ENCODE measurements at regions not wholly inside any gene's neighbourhood (a gene's known extent, or its start where the extent isn't known, plus 50 kb on each side); places are given as distances from the start of the nearest gene placed in this dataset.

DNA sequence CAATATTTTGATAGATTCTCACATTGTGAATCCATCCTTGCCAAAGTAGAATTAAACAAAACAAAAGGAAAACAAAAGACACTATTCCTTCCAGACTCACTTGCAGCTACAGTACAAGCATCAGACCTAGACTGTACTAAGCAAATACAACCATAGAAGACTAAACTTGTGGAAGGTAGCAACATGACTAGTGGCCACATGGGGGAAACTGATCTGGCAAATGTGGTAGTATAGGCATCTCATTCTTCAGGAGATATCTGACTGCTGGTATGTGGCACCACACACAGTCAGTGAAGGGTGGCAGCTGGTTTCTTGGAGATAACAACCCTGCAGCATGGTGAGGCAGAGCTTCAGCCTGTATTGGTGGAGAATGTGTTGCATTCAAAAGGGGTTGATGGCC lies 81.0 kb upstream of the ACVR2A start:
- H3K9me3 ChIP-seq (ENCODE audit: control insufficient read depth, insufficient read depth, low read length), result no peaks in the 10 kb centered on the region
- H3K4me1 ChIP-seq (ENCODE audit: control insufficient read depth, insufficient read depth, low read length), result no peaks in the 10 kb centered on the region
- H3K36me3 ChIP-seq (ENCODE audit: control insufficient read depth, insufficient read depth, low read length), result no peaks in the 10 kb centered on the region
- no peaks in the 10 kb centered on the region for H3K27me3 ChIP-seq (ENCODE audit: control insufficient read depth, insufficient read depth, low read length)
- H3K27ac ChIP-seq (ENCODE audit: low read depth, low read length), result no peak overlapping the region
- no peak overlapping the region for H3K4me3 ChIP-seq (ENCODE audit: low read depth, low read length)
- no peak for DNase-seq (ENCODE audit: low read depth in 4 of 6, low spot score in 6 of 6)

DNA sequence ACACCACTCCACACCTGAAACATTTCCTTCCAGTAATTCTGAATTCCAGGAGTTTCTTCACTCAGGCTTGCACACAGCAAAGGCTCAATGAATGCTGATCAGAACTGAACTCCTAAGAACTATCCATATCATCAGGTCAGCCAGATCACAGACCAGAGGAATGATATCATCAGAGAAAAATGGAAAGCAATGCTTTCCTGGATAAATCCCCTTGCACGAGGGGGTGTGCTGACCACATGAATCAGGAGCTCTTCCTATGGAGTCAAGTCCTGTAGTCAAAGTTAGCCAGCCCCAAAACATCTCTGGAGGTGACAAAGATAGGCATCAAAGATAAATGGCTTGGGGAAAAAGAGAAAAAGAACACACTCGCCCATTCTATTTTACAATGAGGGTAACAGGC lies 83.8 kb upstream of the ACVR2A start:
- H3K27me3 ChIP-seq (ENCODE audit: control insufficient read depth, insufficient read depth, low read length), result no peaks in the 10 kb centered on the region
- H3K4me1 ChIP-seq (ENCODE audit: control insufficient read depth, insufficient read depth, low read length), result no peaks in the 10 kb centered on the region
- H3K9me3 ChIP-seq (ENCODE audit: control insufficient read depth, insufficient read depth, low read length), result no peaks in the 10 kb centered on the region
- DNase-seq (ENCODE audit: low read depth in 4 of 6, low spot score in 6 of 6), result no peak
- no peaks in the 10 kb centered on the region for H3K36me3 ChIP-seq (ENCODE audit: control insufficient read depth, insufficient read depth, low read length)
- WGBS (ENCODE audit: insufficient coverage), result 100% methylated on average over 1 of the region's 2 CpGs
- no peak overlapping the region for H3K4me3 ChIP-seq (ENCODE audit: low read depth, low read length)
- H3K27ac ChIP-seq (ENCODE audit: low read depth, low read length), result no peak overlapping the region

DNA sequence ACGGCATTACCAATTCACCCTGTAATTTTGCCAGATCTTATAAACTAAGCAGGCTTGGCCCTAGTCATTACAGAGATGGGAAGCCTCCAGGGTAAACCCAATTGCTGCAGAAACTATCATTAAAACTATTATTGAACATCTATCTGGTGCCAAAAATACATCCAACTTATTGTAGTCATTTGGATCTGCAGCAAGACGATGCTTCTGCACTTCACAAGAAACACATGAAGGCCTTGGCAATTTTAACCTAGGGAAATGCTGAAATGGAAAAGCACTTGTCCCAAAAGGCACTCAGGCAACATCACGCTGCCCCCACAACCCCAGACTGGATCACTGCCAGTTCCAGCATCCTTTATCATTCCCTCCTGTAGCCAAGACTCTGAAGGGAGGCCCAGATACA lies 85.3 kb upstream of the ACVR2A start:
- no peak for DNase-seq (ENCODE audit: low read depth in 4 of 6, low spot score in 6 of 6)
- Histone ChIP-seq H3K36me3 (ENCODE audit: control insufficient read depth, insufficient read depth, low read length) (no peaks in the 10 kb centered on the region), H3K4me3 (ENCODE audit: low read depth, low read length) (no peak overlapping the region), H3K9me3 (ENCODE audit: control insufficient read depth, insufficient read depth, low read length) (no peaks in the 10 kb centered on the region), H3K4me1 (ENCODE audit: control insufficient read depth, insufficient read depth, low read length) (no peaks in the 10 kb centered on the region), H3K27ac (ENCODE audit: low read depth, low read length) (no peak overlapping the region), H3K27me3 (ENCODE audit: control insufficient read depth, insufficient read depth, low read length) (no peaks in the 10 kb centered on the region)
- WGBS (ENCODE audit: insufficient coverage), result 78% methylated on average over 3 of the region's 3 CpGs

DNA sequence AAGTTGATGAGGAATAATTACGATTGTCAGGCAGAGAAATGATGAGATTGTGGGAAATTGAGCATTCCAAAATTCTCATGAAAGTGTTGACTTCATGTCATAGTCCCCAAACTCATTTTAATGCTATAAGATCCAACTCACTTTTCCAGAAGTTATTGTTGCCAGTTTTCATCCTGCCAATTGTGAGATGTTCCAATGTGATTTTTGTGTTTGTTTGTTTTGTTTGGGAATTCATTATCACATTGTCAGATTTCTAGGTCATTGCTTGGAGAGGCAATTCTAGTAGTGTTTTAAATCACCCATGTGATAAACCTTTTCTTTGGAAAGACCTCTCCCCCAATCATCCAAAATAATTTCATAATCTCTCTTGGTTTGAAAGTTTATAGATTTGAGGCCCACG lies 86.0 kb upstream of the ACVR2A start:
- H3K4me3 ChIP-seq (ENCODE audit: low read depth, low read length), result no peak overlapping the region
- no peaks in the 10 kb centered on the region for H3K36me3 ChIP-seq (ENCODE audit: control insufficient read depth, insufficient read depth, low read length)
- no peaks in the 10 kb centered on the region for H3K27me3 ChIP-seq (ENCODE audit: control insufficient read depth, insufficient read depth, low read length)
- no peaks in the 10 kb centered on the region for H3K9me3 ChIP-seq (ENCODE audit: control insufficient read depth, insufficient read depth, low read length)
- peak in 1 of 6 donors; percentile 52 for DNase-seq (ENCODE audit: low read depth in 4 of 6, low spot score in 6 of 6)
- H3K4me1 ChIP-seq (ENCODE audit: control insufficient read depth, insufficient read depth, low read length), result no peaks in the 10 kb centered on the region
- H3K27ac ChIP-seq (ENCODE audit: low read depth, low read length), result no peak overlapping the region
- no CpG with 5 or more reads among the region's 2 CpGs for WGBS (ENCODE audit: insufficient coverage)

DNA sequence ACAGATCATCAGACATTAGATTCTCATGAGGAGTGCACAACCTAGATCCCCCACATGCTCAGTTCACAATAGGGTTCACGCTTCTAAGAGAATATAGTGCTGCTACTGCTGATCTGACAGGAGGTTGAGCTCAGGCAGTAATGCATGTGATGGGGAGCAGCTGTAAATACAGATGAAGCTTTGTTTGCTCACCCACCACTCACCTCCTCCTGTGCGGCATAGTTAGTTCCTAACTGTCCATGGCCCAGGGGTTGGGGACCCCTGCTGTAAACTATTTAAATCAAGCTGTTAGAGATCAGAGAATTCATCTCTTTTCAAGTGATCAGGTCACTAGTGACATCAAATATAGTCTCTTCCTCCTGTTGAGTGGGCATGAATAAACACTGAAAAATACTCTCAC lies 88.8 kb upstream of the ACVR2A start:
- no peak for DNase-seq (ENCODE audit: low read depth in 4 of 6, low spot score in 6 of 6)

DNA sequence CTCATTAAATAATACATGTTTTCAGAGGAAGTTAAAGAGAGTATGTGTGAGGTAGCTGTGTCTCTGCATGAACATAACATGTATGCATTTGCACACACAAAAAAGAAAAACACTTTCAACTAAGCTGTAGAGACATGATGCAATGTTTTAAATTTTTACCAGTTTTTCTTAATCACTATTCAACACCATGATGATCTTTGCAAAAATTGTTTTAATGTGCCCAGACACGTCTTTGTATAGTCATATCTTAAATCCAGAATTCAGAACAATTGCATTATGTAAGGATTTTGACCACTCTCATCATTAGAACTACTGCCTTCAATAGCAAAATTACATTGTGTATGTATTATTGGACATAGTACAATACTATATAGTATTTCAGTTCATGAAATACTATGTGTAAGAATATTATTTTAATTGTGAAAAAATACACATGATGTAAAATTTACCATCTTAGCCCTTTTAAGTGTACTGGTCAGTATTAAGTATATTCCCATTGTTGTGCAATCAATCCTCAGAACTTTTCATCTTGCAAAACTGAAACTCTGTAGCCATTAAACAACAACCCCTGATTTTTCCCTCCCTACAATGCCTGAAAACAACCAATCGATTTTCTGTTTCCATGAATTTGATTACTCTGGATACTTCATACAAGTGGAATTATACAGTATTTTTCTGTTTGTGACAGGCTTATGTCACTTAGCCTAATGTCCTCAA lies 104.5 kb upstream of the ACVR2A start:
- WGBS (ENCODE audit: insufficient coverage), result no CpG with 5 or more reads among the region's 2 CpGs
- DNase-seq (ENCODE audit: low read depth in 4 of 6, low spot score in 6 of 6), result no peak
- no peaks in the 10 kb centered on the region for H3K36me3 ChIP-seq (ENCODE audit: control insufficient read depth, insufficient read depth, low read length)

More for the DNA sequence above, 88.8 kb upstream of the ACVR2A start:
- WGBS (ENCODE audit: insufficient coverage), result no CpG with 5 or more reads among the region's 2 CpGs
- Histone ChIP-seq H3K27ac (ENCODE audit: low read depth, low read length) (no peak overlapping the region), H3K4me3 (ENCODE audit: low read depth, low read length) (no peak overlapping the region), H3K27me3 (ENCODE audit: control insufficient read depth, insufficient read depth, low read length) (no peaks in the 10 kb centered on the region), H3K9me3 (ENCODE audit: control insufficient read depth, insufficient read depth, low read length) (no peaks in the 10 kb centered on the region), H3K36me3 (ENCODE audit: control insufficient read depth, insufficient read depth, low read length) (no peaks in the 10 kb centered on the region), H3K4me1 (ENCODE audit: control insufficient read depth, insufficient read depth, low read length) (no peaks in the 10 kb centered on the region)

DNA sequence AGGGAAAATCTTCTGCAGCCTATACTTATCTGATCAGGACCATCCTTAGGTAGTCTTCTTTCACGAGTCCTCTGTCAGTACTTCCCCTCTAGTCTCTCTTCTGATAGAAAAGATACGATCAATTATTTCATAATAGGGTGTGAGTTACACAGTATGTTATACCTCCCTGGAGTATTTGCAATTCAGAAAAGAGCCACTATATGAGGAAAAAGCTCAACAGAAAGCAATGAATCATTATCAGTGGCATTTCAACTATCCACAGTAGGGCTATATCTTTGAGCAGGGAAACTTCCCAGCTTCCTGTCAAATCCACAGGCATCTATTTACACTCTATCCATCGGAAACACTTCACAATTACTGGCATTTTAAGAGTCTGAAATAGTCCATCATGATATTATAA lies 105.3 kb upstream of the ACVR2A start:
- Histone ChIP-seq H3K36me3 (ENCODE audit: control insufficient read depth, insufficient read depth, low read length) (no peaks in the 10 kb centered on the region), H3K4me1 (ENCODE audit: control insufficient read depth, insufficient read depth, low read length) (no peaks in the 10 kb centered on the region), H3K4me3 (ENCODE audit: low read depth, low read length) (no peak overlapping the region), H3K27ac (ENCODE audit: low read depth, low read length) (no peak overlapping the region), H3K9me3 (ENCODE audit: control insufficient read depth, insufficient read depth, low read length) (no peaks in the 10 kb centered on the region), H3K27me3 (ENCODE audit: control insufficient read depth, insufficient read depth, low read length) (no peaks in the 10 kb centered on the region)
- no CpG with 5 or more reads among the region's 3 CpGs for WGBS (ENCODE audit: insufficient coverage)
- DNase-seq (ENCODE audit: low read depth in 4 of 6, low spot score in 6 of 6), result peak in 2 of 6 donors; percentile 6 to 82

More for the DNA sequence above, 104.5 kb upstream of the ACVR2A start:
- Histone ChIP-seq H3K4me3 (ENCODE audit: low read depth, low read length) (no peak overlapping the region), H3K27me3 (ENCODE audit: control insufficient read depth, insufficient read depth, low read length) (no peaks in the 10 kb centered on the region), H3K4me1 (ENCODE audit: control insufficient read depth, insufficient read depth, low read length) (no peaks in the 10 kb centered on the region), H3K9me3 (ENCODE audit: control insufficient read depth, insufficient read depth, low read length) (no peaks in the 10 kb centered on the region), H3K27ac (ENCODE audit: low read depth, low read length) (no peak overlapping the region)

DNA sequence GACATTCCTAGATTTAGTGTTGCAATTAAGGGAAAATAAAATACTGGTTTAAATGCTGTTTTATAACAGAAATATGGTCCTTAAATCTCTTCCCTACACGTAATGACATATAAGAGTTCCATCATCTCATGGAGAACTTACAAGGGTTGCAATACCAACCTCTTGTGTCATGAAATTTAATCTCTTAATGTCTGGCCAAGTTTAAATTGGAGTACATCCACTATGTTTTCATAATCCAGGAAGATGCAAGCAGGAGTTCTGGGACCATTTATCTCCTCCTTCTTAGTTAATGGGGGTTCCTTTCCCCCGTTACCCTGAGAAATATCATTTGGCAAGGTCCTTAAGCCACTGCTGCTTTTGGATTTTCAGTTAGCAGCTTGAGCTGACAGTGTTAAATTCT lies 126.0 kb upstream of the ACVR2A start:
- no peak for DNase-seq (ENCODE audit: low read depth in 4 of 6, low spot score in 6 of 6)
- Histone ChIP-seq H3K27ac (ENCODE audit: low read depth, low read length) (no peak overlapping the region), H3K9me3 (ENCODE audit: control insufficient read depth, insufficient read depth, low read length) (no peaks in the 10 kb centered on the region), H3K4me1 (ENCODE audit: control insufficient read depth, insufficient read depth, low read length) (no peaks in the 10 kb centered on the region), H3K4me3 (ENCODE audit: low read depth, low read length) (no peak overlapping the region), H3K27me3 (ENCODE audit: control insufficient read depth, insufficient read depth, low read length) (no peaks in the 10 kb centered on the region), H3K36me3 (ENCODE audit: control insufficient read depth, insufficient read depth, low read length) (no peaks in the 10 kb centered on the region)
- WGBS (ENCODE audit: insufficient coverage), result 60% methylated on average over 1 of the region's 2 CpGs

DNA sequence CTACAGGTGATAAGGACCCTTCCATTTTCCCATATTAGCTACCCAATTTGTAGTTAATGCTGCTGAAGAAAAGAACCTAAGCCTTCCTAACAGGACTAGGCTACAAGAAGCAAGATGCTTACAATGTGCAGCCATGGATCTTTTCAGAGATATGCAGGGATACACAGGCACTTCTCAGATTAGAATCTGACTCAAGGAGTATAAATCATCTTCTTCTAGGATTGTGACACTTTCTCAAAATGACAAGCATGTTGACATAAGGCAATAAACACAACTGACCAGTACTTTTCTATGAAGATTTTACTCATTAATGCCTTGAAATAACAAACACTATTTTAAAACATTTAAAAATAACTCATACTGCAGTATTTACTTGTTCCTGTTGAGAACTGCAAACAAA lies 127.9 kb upstream of the ACVR2A start:
- no peak overlapping the region for H3K27ac ChIP-seq (ENCODE audit: low read depth, low read length)
- H3K27me3 ChIP-seq (ENCODE audit: control insufficient read depth, insufficient read depth, low read length), result no peaks in the 10 kb centered on the region
- H3K9me3 ChIP-seq (ENCODE audit: control insufficient read depth, insufficient read depth, low read length), result no peaks in the 10 kb centered on the region
- H3K36me3 ChIP-seq (ENCODE audit: control insufficient read depth, insufficient read depth, low read length), result no peaks in the 10 kb centered on the region
- no peak overlapping the region for H3K4me3 ChIP-seq (ENCODE audit: low read depth, low read length)
- no peaks in the 10 kb centered on the region for H3K4me1 ChIP-seq (ENCODE audit: control insufficient read depth, insufficient read depth, low read length)
- no peak for DNase-seq (ENCODE audit: low read depth in 4 of 6, low spot score in 6 of 6)

DNA sequence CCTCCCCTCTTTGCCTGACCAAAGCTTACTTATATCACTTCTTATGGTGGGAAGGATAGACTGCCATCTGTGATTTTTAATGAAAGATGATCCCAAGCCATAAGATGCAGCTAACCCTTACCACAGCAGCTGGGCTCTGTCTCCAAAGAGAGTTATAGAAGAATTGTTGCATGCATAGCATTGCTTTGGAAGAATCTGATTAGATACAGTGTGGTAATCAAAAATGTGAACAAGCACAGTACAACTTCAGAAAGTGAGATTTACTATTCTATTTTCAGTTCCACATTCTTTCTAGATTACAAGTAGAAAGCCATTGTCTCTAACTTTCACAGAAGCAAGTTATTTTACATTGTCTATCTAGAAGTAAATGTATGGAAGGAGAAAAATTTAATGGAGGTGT lies 129.0 kb upstream of the ACVR2A start:
- H3K4me1 ChIP-seq (ENCODE audit: control insufficient read depth, insufficient read depth, low read length), result no peaks in the 10 kb centered on the region
- H3K27me3 ChIP-seq (ENCODE audit: control insufficient read depth, insufficient read depth, low read length), result no peaks in the 10 kb centered on the region
- H3K36me3 ChIP-seq (ENCODE audit: control insufficient read depth, insufficient read depth, low read length), result no peaks in the 10 kb centered on the region
- no peak overlapping the region for H3K4me3 ChIP-seq (ENCODE audit: low read depth, low read length)
- no peaks in the 10 kb centered on the region for H3K9me3 ChIP-seq (ENCODE audit: control insufficient read depth, insufficient read depth, low read length)
- no peak for DNase-seq (ENCODE audit: low read depth in 4 of 6, low spot score in 6 of 6)
- H3K27ac ChIP-seq (ENCODE audit: low read depth, low read length), result no peak overlapping the region
